DOHH2 (cell line): ENCODE measurements at regions not wholly inside any gene's neighbourhood (a gene's known extent, or its start where the extent isn't known, plus 50 kb on each side); places are given as distances from the start of the nearest gene placed in this dataset.

ENCODE experiments used
- H3F3A ChIP-seq: fragments of 200-600 bp; sonication (generic), shearing (Covaris generic); 2 replicates; pipeline ENCODE4 v1.6.0; 2016; ENCODE audit warnings: antibody characterized with exemption, mild to moderate bottlenecking; ENCODE audit not compliant: control insufficient read depth, insufficient read depth
- H3K27ac ChIP-seq: fragments of 200-600 bp; sonication (generic); 2 replicates; pipeline ENCODE4 v1.5.1; 2014; ENCODE audit warnings: low read depth, mild to moderate bottlenecking, low read length, moderate library complexity
- H3K27me3 ChIP-seq: fragments of 200-600 bp; sonication (generic); 2 replicates; pipeline ENCODE4 v1.6.1; 2014; ENCODE audit warnings: mild to moderate bottlenecking, low read length, mixed read lengths; ENCODE audit not compliant: control insufficient read depth
- H3K36me3 ChIP-seq: fragments of 200-600 bp; sonication (generic); 2 replicates; pipeline ENCODE4 v1.6.1; 2014; ENCODE audit warnings: mild to moderate bottlenecking, low read length, moderate library complexity, mixed read lengths; ENCODE audit not compliant: control insufficient read depth
- H3K4me1 ChIP-seq: fragments of 200-600 bp; sonication (generic); 2 replicates; pipeline ENCODE4 v1.6.1; 2014; ENCODE audit warnings: mild to moderate bottlenecking, low read length, mixed read lengths; ENCODE audit not compliant: control insufficient read depth
- H3K4me2 ChIP-seq: fragments of 200-600 bp; sonication (generic); 2 replicates; pipeline ENCODE4 v1.6.0; 2014; ENCODE audit warnings: mild to moderate bottlenecking, low read length, moderate library complexity
- H3K4me3 ChIP-seq: fragments of 200-600 bp; sonication (generic); 2 replicates; pipeline ENCODE4 v1.5.1; 2014; ENCODE audit warnings: mild to moderate bottlenecking, low read length, mixed read lengths
- H3K79me2 ChIP-seq: fragments of 200-600 bp; sonication (generic); 2 replicates; pipeline ENCODE4 v1.6.1; 2014; ENCODE audit warnings: mild to moderate bottlenecking, low read length, mixed read lengths; ENCODE audit not compliant: control insufficient read depth
- H3K9me2 ChIP-seq: fragments of 200-600 bp; sonication (generic); replicated peaks from 2 replicates; pipeline ENCODE4 v1.6.1; 2014; ENCODE audit warnings: mild to moderate bottlenecking, low read length, mixed read lengths; ENCODE audit not compliant: control insufficient read depth
- H3K9me3 ChIP-seq: fragments of 200-600 bp; sonication (generic); 2 replicates; pipeline ENCODE4 v1.6.1; 2014; ENCODE audit warnings: antibody characterized with exemption, low read length, mixed read lengths; ENCODE audit not compliant: control insufficient read depth, insufficient read depth
- H4K20me1 ChIP-seq: fragments of 200-600 bp; sonication (generic); 2 replicates; pipeline ENCODE4 v1.6.0; 2014; ENCODE audit warnings: low read depth, mild to moderate bottlenecking, antibody characterized with exemption, low read length, moderate library complexity; ENCODE audit not compliant: control insufficient read depth, insufficient read depth
- CTCF ChIP-seq: fragments of 200-600 bp; sonication (generic); IDR thresholded peaks from one replicate; pipeline ENCODE4 v1.5.1; 2014; ENCODE audit warnings: antibody characterized with exemption, mild to moderate bottlenecking, low read depth, low read length; ENCODE audit not compliant: poor library complexity, severe bottlenecking
- EZH2phosphoT487 ChIP-seq: fragments of 200-600 bp; sonication (generic); IDR thresholded peaks from 2 replicates; pipeline ENCODE4 v1.6.1; 2017; ENCODE audit warnings: borderline replicate concordance, mild to moderate bottlenecking, antibody characterized with exemption, low read length, moderate library complexity, mixed read lengths

GRCh38 chr20:22819784-22820183, 215.3 kb upstream of the SSTR4 start:
- H3K9me2 ChIP-seq: no peaks in the 10 kb centered on the region
- TF ChIP-seq EZH2phosphoT487 (no peak), CTCF (no peak)
- no peaks in the 10 kb centered on the region for H3K9me3 ChIP-seq
- H3K4me1 ChIP-seq: no peaks in the 10 kb centered on the region
- no peaks in the 10 kb centered on the region for H3K27me3 ChIP-seq
- no peak overlapping the region for H3K27ac ChIP-seq
- no peaks in the 10 kb centered on the region for H3K79me2 ChIP-seq
- no peaks in the 10 kb centered on the region for H4K20me1 ChIP-seq
- no peaks in the 10 kb centered on the region for H3F3A ChIP-seq
- no peaks in the 10 kb centered on the region for H3K36me3 ChIP-seq
- H3K4me3 ChIP-seq: no peak overlapping the region
- H3K4me2 ChIP-seq: no peak overlapping the region

- Histone ChIP-seq H3F3A (no peaks in the 10 kb centered on the region), H3K36me3 (no peaks in the 10 kb centered on the region), H3K9me2 (no peaks in the 10 kb centered on the region), H3K4me3 (no peak overlapping the region), H3K4me1 (no peaks in the 10 kb centered on the region), H3K4me2 (no peak overlapping the region), H3K27ac (no peak overlapping the region), H3K79me2 (no peaks in the 10 kb centered on the region), H3K9me3 (no peaks in the 10 kb centered on the region), H3K27me3 (no peaks in the 10 kb centered on the region), H4K20me1 (no peaks in the 10 kb centered on the region)
- TF ChIP-seq EZH2phosphoT487: no peak
- no peak for TF ChIP-seq CTCF
Measured at GRCh38 chr20:22821081-22821727, 213.9 kb upstream of the SSTR4 start.

- TF ChIP-seq CTCF: no peak
- no peak for TF ChIP-seq EZH2phosphoT487
- H3F3A ChIP-seq: no peaks in the 10 kb centered on the region
- no peaks in the 10 kb centered on the region for H3K79me2 ChIP-seq
- no peaks in the 10 kb centered on the region for H3K4me1 ChIP-seq
- H4K20me1 ChIP-seq: no peaks in the 10 kb centered on the region
- no peak overlapping the region for H3K27ac ChIP-seq
- no peak overlapping the region for H3K4me3 ChIP-seq
- no peak overlapping the region for H3K4me2 ChIP-seq
- H3K36me3 ChIP-seq: no peaks in the 10 kb centered on the region
- H3K9me3 ChIP-seq: no peaks in the 10 kb centered on the region
- H3K9me2 ChIP-seq: no peaks in the 10 kb centered on the region
- no peaks in the 10 kb centered on the region for H3K27me3 ChIP-seq
Measured at GRCh38 chr20:22821796-22822195, 213.3 kb upstream of the SSTR4 start.
